T-helper 1 cell (primary cell): ENCODE measurements at regions not wholly inside any gene's neighbourhood (a gene's known extent, or its start where the extent isn't known, plus 50 kb on each side); places are given as distances from the start of the nearest gene placed in this dataset.
A peak's percentile ranks its signal among the peaks of the same experiment; 100 is the strongest.
"Not testable (repeated sequence)": the region's sequence is repeated elsewhere in the genome, so short reads cannot be mapped to it uniquely, and the experiment has no call there.

Experiments
- DNase-seq, 5 donors: peaks; one replicate each; pipeline ENCODE4 v3.0.0-alpha.2; 2012 to 2020

GRCh38 chr4:141290771-141291170, 70.1 kb downstream of the ZNF330 start:
- no peak for DNase-seq

DNA sequence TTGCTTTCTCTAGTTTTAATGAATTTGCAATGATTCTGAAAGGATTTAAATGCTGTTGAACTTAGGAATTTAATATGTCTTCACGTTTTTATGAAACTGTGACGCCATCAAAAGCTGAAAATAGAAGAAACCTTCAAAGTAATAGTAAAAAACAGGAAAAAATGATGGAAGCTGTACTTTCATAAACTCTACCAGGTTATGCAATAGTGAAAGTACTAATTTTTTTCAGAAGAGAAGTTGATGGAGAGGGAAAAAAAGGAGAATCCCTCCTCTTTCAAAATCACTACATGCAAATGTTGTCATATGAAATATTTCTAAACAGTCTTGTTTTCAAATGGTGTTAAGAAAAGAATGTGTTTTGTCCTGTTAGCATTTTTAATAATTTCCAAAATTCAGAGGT, 73.6 kb downstream of the ZNF330 start:
- DNase-seq, result no peak

DNA sequence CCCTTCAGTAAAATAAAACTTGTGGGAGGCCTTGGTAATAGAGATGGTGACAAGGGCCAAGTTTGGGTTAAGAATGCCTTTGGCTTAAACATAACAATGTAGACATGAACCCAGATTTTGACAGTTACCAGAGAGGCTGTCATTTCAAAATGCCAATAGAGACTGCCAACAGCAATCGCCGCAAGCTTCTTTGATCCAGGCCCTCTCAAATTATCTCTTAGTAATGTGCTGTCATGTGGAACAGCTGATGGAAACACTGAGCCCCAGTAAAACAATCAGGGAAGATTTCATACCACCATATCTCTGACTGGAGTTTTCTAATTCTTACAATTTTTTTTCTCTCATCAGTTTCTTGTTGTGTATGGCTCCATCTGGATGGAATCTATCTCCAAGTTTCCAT, 80.5 kb downstream of the ZNF330 start:
- DNase-seq, result no peak

- DNase-seq, result no peak
These were observed 82.2 kb downstream of the ZNF330 start for GRCh38 chr4:141302924-141303323.

GRCh38 chr4:141304346-141304745, 83.7 kb downstream of the ZNF330 start:
- no peak for DNase-seq

DNA sequence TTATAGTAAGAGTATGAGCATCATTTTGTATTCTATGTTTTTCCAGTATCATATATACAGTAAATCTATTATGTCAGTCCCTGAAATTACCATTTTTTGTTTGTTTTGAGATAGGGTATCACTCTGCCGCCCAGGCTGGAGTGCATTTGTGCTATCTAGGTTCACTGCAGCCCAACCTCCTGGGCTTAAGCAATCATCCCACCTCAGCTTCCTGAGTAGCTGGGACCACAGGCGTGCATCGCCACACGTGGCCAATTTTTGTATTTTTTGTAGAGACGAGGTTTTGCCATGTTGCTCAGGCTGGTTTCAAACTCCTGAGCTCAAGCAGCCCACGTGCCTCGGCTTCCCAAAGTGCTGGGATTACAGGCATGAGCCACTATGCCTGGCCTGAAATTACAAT, 85.6 kb downstream of the ZNF330 start:
- DNase-seq, result no peak

GRCh38 chr4:141307241-141307689, 86.6 kb downstream of the ZNF330 start:
- DNase-seq, result peak; percentile 6 to 63 (median 32)

- no peak for DNase-seq
These were observed 89.2 kb downstream of the ZNF330 start for GRCh38 chr4:141309874-141310273.

DNA sequence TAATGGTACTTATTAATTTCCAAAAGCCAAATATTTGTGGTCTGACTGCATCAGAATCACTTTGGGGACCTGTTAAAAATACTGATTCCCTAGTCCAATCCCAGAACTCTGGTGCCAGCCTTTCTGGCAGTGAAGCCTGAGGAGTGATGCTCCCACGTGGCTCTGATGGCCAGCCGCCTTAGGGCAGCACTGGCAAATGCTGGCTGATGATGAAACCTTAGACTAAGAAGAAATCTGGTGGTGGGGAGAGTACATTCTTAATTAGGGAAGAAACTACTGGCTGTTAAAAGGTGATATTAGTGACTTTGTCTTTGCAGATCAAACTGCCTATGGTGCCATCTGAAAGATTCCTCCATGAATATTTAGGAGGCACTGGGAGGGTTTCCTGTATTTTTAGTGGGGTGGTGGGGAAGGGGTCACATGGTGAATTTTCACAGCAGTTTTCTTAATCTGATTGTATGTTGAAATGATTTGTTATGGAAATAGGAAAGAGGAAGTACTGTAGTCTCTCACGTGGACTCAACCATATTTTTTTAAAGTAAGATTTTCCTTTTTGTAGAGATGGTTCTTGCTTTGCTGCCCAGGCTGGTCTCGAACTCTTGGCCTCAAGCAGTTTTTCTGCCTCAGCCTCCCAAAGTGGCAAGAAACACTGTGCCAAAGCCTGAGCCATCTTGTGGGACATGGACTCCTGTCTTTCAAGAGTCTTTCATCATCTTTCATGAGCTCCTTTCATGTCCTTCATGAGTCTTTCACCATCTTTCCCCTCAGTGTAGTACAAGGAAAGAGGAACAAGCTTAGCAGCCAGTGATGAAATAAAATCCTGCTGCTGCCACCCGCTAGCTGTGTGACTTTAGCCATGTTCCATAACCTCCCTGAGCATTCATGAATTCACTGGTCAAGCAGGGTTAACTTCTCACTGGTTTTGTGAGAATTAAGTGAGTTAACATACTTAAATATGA, 90.8 kb downstream of the ZNF330 start:
- DNase-seq, result no peak

- DNase-seq, result no peak
These were observed 93.9 kb downstream of the ZNF330 start for GRCh38 chr4:141314627-141315026.

- no peak for DNase-seq
These were observed 108.0 kb downstream of the ZNF330 start for GRCh38 chr4:141328560-141329173.

GRCh38 chr4:141329174-141329569, 108.5 kb downstream of the ZNF330 start:
- DNase-seq, result no peak

DNA sequence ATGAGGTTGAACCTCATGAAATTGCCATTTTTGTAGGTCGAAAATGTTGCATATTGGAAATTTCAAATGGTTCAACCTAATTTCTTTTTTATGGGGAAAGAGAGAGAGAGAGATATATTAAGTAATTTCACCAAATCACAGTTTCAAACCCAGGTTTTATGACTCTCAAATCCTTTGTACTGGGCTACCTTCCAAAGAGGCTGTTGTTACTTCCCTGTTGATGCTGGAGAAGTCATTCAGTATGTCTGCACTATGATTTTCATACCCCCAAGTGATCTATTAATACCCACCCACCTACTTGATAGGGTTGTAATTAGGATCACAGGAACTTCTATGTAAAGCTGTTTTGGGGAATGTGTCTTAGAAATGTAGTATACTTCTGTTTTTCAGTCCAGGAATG, 109.9 kb downstream of the ZNF330 start:
- DNase-seq, result no peak

GRCh38 chr4:141331534-141332358, 111.1 kb downstream of the ZNF330 start:
- DNase-seq, result no peak

GRCh38 chr4:141332359-141333181, 111.9 kb downstream of the ZNF330 start:
- not testable (repeated sequence) for DNase-seq

- DNase-seq, result not testable (repeated sequence)
These were observed 112.9 kb downstream of the ZNF330 start for GRCh38 chr4:141333456-141334230.

DNA sequence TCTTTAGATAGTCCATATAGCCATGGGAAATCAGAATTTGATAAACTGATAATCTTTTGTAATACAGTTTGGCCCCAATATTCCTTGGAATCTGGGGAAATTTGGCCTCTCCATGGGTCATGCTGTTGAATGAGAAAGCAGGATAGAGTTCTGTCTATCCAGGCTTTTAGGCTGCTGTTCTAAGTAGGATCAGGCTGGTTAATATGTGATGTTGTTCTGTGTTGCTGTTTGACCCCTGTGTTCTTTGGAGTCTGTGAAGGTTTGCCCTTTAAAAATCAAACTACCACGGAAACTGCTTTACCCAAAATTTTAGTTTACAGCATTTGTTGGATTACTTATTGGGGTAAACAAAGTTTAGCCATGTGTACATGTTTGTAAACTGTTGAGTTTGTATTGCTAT, 114.5 kb downstream of the ZNF330 start:
- DNase-seq, result no peak

DNA sequence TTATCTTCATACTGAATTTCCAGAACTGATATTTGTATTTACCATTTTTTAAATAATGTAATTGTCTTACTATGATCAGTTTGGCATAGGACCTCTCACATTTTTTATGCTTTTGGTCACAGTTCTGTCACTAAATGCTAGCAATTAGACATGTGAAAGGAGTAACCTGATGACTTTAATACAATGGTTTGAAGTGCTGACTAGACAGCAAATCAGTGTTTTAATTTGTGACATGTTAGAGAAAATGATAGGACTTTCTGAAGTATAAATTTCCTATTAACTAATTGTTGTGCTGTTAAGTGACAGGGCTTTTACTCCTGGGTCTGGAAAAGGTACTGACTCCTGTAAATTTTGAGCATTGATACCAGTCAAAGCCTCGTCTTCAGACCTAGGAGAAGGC, 117.5 kb downstream of the ZNF330 start:
- DNase-seq, result no peak

GRCh38 chr4:141339391-141339790, 118.7 kb downstream of the ZNF330 start:
- no peak for DNase-seq

DNA sequence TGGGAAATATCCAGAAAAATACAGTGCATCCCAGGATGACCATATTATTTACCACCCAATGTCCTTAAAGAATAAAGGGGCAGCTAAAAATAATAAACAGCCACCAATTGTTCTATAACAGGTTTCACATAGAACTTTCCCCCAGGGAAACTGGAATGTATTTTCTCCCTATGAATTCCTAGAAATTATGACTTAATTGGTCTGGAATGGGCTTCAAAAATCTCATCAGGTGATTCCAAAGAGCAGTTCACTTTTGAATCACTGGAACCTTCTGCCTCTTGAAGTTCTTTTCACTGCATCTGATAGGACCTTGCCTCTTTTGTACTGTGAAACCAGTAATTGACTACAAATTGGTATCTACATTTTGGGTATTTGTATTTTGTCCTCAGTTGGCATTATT, 119.3 kb downstream of the ZNF330 start:
- no peak for DNase-seq

DNA sequence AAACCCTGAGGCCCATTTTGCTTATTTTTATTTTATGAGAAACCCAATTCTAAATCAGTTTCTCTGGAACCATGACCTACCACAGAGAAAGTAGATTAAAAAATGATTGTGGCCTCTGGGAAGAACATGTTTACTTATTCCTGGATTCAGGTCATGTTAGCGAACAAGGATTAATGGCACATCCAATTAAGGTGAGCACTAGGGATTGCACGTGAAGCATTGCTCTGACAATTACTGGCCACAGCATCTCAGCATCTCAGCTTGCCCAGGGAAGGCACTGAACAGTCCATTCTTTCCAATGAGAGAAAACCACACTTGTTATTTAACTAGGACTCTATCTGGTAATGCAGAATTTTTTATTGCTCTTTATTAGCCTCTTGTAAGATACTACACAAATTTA, 119.8 kb downstream of the ZNF330 start:
- no peak for DNase-seq
